Keratinocyte (primary cell): ENCODE measurements at regions not wholly inside any gene's neighbourhood (a gene's known extent, or its start where the extent isn't known, plus 50 kb on each side); places are given as distances from the start of the nearest gene placed in this dataset.

Experiments
- DNase-seq: peaks from one replicate; pipeline ENCODE4 v3.0.0-alpha.2; 2011; ENCODE audit warnings: low read depth, missing footprints, low spot score
- FAIRE-seq: peaks from 2 replicates; lab custom pipeline; 2011; peaks lifted over from hg19 to GRCh38; lab: Jason Lieb, UNC
- H2AFZ ChIP-seq: 2 replicates; pipeline ENCODE4 v1.6.0; 2012; ENCODE audit warnings: low read length, control low read depth, inconsistent platforms; ENCODE audit not compliant: control insufficient read depth
- H3K27ac ChIP-seq: 2 replicates; pipeline ENCODE4 v1.5.1; 2011; ENCODE audit warnings: low read length; ENCODE audit not compliant: control insufficient read depth, insufficient read depth
- H3K27me3 ChIP-seq: 3 replicates; pipeline ENCODE4 v1.6.0; 2011; ENCODE audit warnings: low read length; ENCODE audit not compliant: control insufficient read depth, insufficient read depth; ENCODE audit errors: extremely low read depth
- H3K36me3 ChIP-seq, 2 experiments: 2 replicates in 1 of 2; 3 replicates in 1 of 2; pipeline ENCODE4 v1.5.1; 2011; ENCODE audit warnings: low read length in 2 of 2, mild to moderate bottlenecking in 1 of 2; ENCODE audit not compliant: control insufficient read depth in 2 of 2, insufficient read depth in 2 of 2; ENCODE audit errors: extremely low read depth in 1 of 2
- H3K4me1 ChIP-seq: 3 replicates; pipeline ENCODE4 v1.5.1; 2011; ENCODE audit warnings: low read length; ENCODE audit not compliant: control insufficient read depth, insufficient read depth; ENCODE audit errors: extremely low read depth
- H3K4me2 ChIP-seq: 3 replicates; pipeline ENCODE4 v1.6.0; 2011; ENCODE audit warnings: low read depth, low read length; ENCODE audit not compliant: control insufficient read depth, insufficient read depth; ENCODE audit errors: extremely low read depth
- H3K4me3 ChIP-seq, 3 experiments: fragments of 200-600 bp in 1 of 3; sonication (generic) in 1 of 3; 2 replicates in 2 of 3; 3 replicates in 1 of 3; pipeline ENCODE4 v1.5.1; 2011 to 2016; ENCODE audit warnings: low read length in 3 of 3, mild to moderate bottlenecking in 3 of 3, control low read depth in 2 of 3, inconsistent platforms in 1 of 3, low read depth in 1 of 3, mixed read lengths in 1 of 3, mixed run types in 1 of 3, moderate library complexity in 1 of 3; ENCODE audit not compliant: control insufficient read depth in 2 of 3, insufficient read depth in 2 of 3; ENCODE audit errors: extremely low read depth in 1 of 3
- H3K79me2 ChIP-seq: 2 replicates; pipeline ENCODE4 v1.6.0; 2012; ENCODE audit warnings: low read length; ENCODE audit not compliant: control insufficient read depth, insufficient read depth
- H3K9ac ChIP-seq: 3 replicates; pipeline ENCODE4 v1.6.0; 2011; ENCODE audit warnings: low read length; ENCODE audit not compliant: control insufficient read depth, insufficient read depth; ENCODE audit errors: extremely low read depth
- H3K9me1 ChIP-seq: 3 replicates; pipeline ENCODE4 v1.6.0; 2011; ENCODE audit warnings: low read length; ENCODE audit not compliant: control insufficient read depth, insufficient read depth; ENCODE audit errors: extremely low read depth
- H3K9me3 ChIP-seq: 2 replicates; pipeline ENCODE4 v1.5.1; 2012; ENCODE audit warnings: low read depth, low read length; ENCODE audit not compliant: control insufficient read depth
- H4K20me1 ChIP-seq: 3 replicates; pipeline ENCODE4 v1.6.0; 2011; ENCODE audit warnings: low read length; ENCODE audit not compliant: control insufficient read depth, insufficient read depth; ENCODE audit errors: extremely low read depth
- CTCF ChIP-seq, 3 experiments: IDR thresholded peaks in 1 of 3; conservative IDR thresholded peaks in 1 of 3; optimal IDR thresholded peaks in 1 of 3; 2 replicates in 2 of 3; 3 replicates in 1 of 3; pipeline versions ENCODE3 to v1.5.1; 2011; ENCODE audit warnings: low read length in 3 of 3, mild to moderate bottlenecking in 3 of 3, moderate library complexity in 2 of 3, control low read depth in 1 of 3, inconsistent platforms in 1 of 3; ENCODE audit not compliant: insufficient read depth in 2 of 3; ENCODE audit errors: extremely low read depth in 1 of 3
- EZH2 ChIP-seq: IDR thresholded peaks from one replicate; pipeline ENCODE4 v1.6.1; 2012; ENCODE audit warnings: inconsistent platforms, mild to moderate bottlenecking, low read length, moderate library complexity
- dilution Hi-C: fragments of 300-500 bp; cut with MboI; formaldehyde crosslinking; loops from one replicate; pipeline ENCODE4 v1.7.0; 2020; ENCODE audit warnings: low sequenced_read_pairs; ENCODE audit not compliant: extremely low pct_ligation_motif_present

DNA sequence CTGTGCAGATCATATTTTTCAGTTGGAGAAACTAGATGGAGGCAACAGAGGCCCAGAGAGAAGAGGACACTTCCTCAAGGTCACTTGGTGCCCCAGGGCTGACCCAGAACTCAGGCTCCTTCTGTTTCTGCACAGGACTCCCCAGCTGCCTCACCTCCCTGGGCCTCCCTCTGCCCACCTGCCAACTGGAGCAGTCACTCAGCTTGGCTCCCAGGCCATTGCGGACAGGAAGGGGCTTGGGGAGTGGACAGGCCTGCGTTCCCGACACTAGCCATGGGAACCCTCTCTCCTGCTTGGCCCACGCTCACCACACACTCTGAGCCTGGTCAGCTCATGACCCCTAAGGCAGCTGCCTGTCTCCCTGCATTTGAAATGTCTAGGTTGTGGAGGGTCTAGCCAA, 78.1 kb upstream of the BRD7 start:
- dilution Hi-C loops, result no loop called here
- Histone ChIP-seq H3K4me2 (no peak overlapping the region), H3K9me3 (no peaks in the 10 kb centered on the region), H4K20me1 (no peaks in the 10 kb centered on the region), H3K79me2 (no peaks in the 10 kb centered on the region), H3K36me3 (no peaks in the 10 kb centered on the region), H3K9ac (no peak overlapping the region), H3K4me1 (no peaks in the 10 kb centered on the region), H3K4me3 (no peak overlapping the region), H2AFZ (no peak overlapping the region), H3K27ac (no peak overlapping the region), H3K27me3 (peaks cover 19% of the 10 kb centered on the region), H3K9me1 (no peaks in the 10 kb centered on the region)
- no peak for DNase-seq
- FAIRE-seq, result no peak
- TF ChIP-seq CTCF (optimal IDR thresholded peaks at IDR 0.05 in 1 of 3, IDR thresholded peaks at IDR 0.05 in 1 of 3, conservative IDR thresholded peaks at IDR 0.05 in 1 of 3; ENCODE audit: extremely low read depth in 1 of 3, insufficient read depth in 2 of 3, low read length in 3 of 3) (no peak), EZH2 (no peak)

DNA sequence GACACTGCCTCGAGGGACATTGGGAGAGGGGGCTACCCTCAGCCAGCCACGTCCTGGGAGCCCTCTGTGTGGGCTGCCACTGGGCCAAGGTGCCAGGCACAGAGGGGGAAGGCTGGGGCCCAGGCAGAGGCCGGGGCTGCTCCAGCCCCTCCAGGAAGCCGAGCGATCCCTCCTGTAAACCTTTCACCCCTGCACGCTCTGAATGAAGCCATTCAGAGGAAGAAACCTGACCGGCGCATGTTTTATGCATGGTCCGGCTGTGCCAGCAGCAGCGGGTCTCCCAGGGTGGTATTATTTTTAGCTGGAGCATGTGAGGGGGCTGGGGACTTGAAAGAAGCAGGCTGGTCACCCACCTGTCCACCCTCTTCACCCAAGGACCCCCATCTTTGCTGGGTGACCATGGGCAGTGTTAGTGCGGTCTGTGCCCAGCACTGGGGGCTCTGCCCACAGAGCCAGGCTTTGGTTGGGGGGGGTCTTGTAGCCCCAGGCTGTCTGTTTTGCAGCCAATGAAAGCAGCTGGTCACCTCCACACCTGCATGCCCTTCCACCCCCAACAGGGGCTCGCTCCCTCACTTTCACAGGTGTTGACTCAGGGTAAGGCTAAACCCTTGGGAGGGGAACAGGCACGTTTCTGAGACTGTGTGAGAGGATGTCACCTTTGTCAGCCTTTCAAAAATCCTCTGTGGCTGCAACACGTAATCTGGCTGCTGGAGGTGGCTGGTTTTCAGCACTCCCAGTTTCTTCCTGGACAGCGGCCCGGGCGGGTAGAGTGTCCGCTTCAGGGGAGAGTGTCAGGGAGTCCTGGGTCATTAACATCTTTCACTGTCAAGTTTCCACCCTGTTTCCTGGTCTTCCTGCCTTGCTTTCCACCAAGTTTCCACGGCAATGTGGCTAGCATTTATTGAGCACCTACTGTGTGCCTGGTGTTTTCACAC, 77.1 kb upstream of the BRD7 start:
- Histone ChIP-seq H4K20me1 (no peaks in the 10 kb centered on the region), H3K27ac (no peak overlapping the region), H3K9ac (no peak overlapping the region), H3K4me3 (no peak overlapping the region), H2AFZ (no peak overlapping the region), H3K9me1 (no peaks in the 10 kb centered on the region), H3K79me2 (no peaks in the 10 kb centered on the region), H3K4me2 (no peak overlapping the region), H3K9me3 (no peaks in the 10 kb centered on the region), H3K36me3 (no peaks in the 10 kb centered on the region), H3K4me1 (no peaks in the 10 kb centered on the region), H3K27me3 (peaks cover 19% of the 10 kb centered on the region)
- DNase-seq (no peak), FAIRE-seq (no peak)
- no peak for TF ChIP-seq EZH2
- no peak for TF ChIP-seq CTCF (optimal IDR thresholded peaks at IDR 0.05 in 1 of 3, IDR thresholded peaks at IDR 0.05 in 1 of 3, conservative IDR thresholded peaks at IDR 0.05 in 1 of 3; ENCODE audit: extremely low read depth in 1 of 3, insufficient read depth in 2 of 3, low read length in 3 of 3)
- dilution Hi-C loops, result no loop called here
